GM12891 (cell line): ENCODE measurements at regions not wholly inside any gene's neighbourhood (a gene's known extent, or its start where the extent isn't known, plus 50 kb on each side); places are given as distances from the start of the nearest gene placed in this dataset.

Experiments used
- POLR2A ChIP-seq: IDR thresholded peaks from 2 replicates; pipeline ENCODE4 v1.6.1; 2011; ENCODE audit warnings: low read depth, low read length, control low read depth
- POLR2AphosphoS5 ChIP-seq: IDR thresholded peaks from 2 replicates; pipeline ENCODE4 v1.6.1; 2011; ENCODE audit warnings: low read depth, low read length, control low read depth
- TAF1 ChIP-seq: IDR thresholded peaks from 2 replicates; pipeline ENCODE4 v1.6.1; 2011; ENCODE audit warnings: low read depth, low read length, control low read depth

GRCh38 chr15:93178371-93178770, 89.4 kb upstream of the RGMA start:
- TF ChIP-seq TAF1 (no peak), POLR2AphosphoS5 (no peak), POLR2A (no peak)
